Hepatocyte (in vitro differentiated cells): ENCODE measurements at regions not wholly inside any gene's neighbourhood (a gene's known extent, or its start where the extent isn't known, plus 50 kb on each side); places are given as distances from the start of the nearest gene placed in this dataset.

Source experiments
- DNase-seq: peaks from one replicate; pipeline ENCODE4 v3.0.0-alpha.2; 2016; ENCODE audit warnings: low spot score
- H2AFZ ChIP-seq: fragments of 200-600 bp; sonication (generic); 2 replicates; pipeline ENCODE4 v1.6.0; 2016; ENCODE audit warnings: antibody characterized with exemption, mild to moderate bottlenecking
- H3K27ac ChIP-seq: fragments of 200-600 bp; sonication (generic); 2 replicates; pipeline ENCODE4 v1.5.1; 2016; ENCODE audit warnings: mild to moderate bottlenecking
- H3K27me3 ChIP-seq: fragments of 200-600 bp; sonication (generic); 2 replicates; pipeline ENCODE4 v1.6.1; 2016
- H3K36me3 ChIP-seq: fragments of 200-600 bp; sonication (generic); replicated peaks from 2 replicates; pipeline ENCODE4 v1.5.1; 2016; ENCODE audit warnings: low read depth; ENCODE audit not compliant: insufficient read depth
- H3K4me1 ChIP-seq: fragments of 200-600 bp; sonication (generic); 2 replicates; pipeline ENCODE4 v1.5.1; 2016; ENCODE audit warnings: mild to moderate bottlenecking, moderate library complexity; ENCODE audit not compliant: insufficient read depth
- H3K4me2 ChIP-seq: fragments of 200-600 bp; sonication (generic); 2 replicates; pipeline ENCODE4 v1.6.0; 2016
- H3K4me3 ChIP-seq: fragments of 200-600 bp; sonication (generic); 2 replicates; pipeline ENCODE4 v1.5.1; 2016; ENCODE audit warnings: mild to moderate bottlenecking
- H3K79me2 ChIP-seq: fragments of 200-600 bp; sonication (generic); 2 replicates; pipeline ENCODE4 v1.6.0; 2017; ENCODE audit warnings: mild to moderate bottlenecking
- H3K9me2 ChIP-seq: fragments of 200-600 bp; sonication (generic); replicated peaks from 2 replicates; pipeline ENCODE4 v1.6.0; 2017; ENCODE audit warnings: mild to moderate bottlenecking; ENCODE audit not compliant: insufficient read depth
- H3K9me3 ChIP-seq: fragments of 200-600 bp; sonication (generic); 2 replicates; pipeline ENCODE4 v1.5.1; 2016; ENCODE audit warnings: low read depth, mild to moderate bottlenecking
- H4K20me1 ChIP-seq: fragments of 200-600 bp; sonication (generic); 2 replicates; pipeline ENCODE4 v1.6.0; 2016; ENCODE audit warnings: mild to moderate bottlenecking; ENCODE audit not compliant: insufficient read depth, poor library complexity, severe bottlenecking
- EZH2 ChIP-seq: fragments of 200-600 bp; sonication (generic); IDR thresholded peaks from 2 replicates; pipeline ENCODE4 v1.6.1; 2016; ENCODE audit warnings: antibody characterized with exemption, mild to moderate bottlenecking, borderline replicate concordance
- EZH2phosphoT487 ChIP-seq: fragments of 200-600 bp; sonication (generic); IDR thresholded peaks from one replicate; pipeline ENCODE4 v1.6.1; 2018; ENCODE audit warnings: antibody characterized with exemption, mild to moderate bottlenecking, low read depth, moderate library complexity; ENCODE audit not compliant: unreplicated experiment, severe bottlenecking
- WGBS: methylation state at CpG from one replicate; pipeline ENCODE4 v1.1.6; 2016; ENCODE audit warnings: low lambda C conversion rate; ENCODE audit errors: missing lambda C conversion rate; 5-methylcytosine and 5-hydroxymethylcytosine counted together
- TF ChIP-seq, protein P1 (sequence below): fragments of 200-600 bp; sonication (generic); IDR thresholded peaks from 2 replicates; pipeline ENCODE4 v1.5.1; 2016; ENCODE audit warnings: antibody characterized with exemption, mild to moderate bottlenecking; ENCODE audit not compliant: poor library complexity

DNA sequence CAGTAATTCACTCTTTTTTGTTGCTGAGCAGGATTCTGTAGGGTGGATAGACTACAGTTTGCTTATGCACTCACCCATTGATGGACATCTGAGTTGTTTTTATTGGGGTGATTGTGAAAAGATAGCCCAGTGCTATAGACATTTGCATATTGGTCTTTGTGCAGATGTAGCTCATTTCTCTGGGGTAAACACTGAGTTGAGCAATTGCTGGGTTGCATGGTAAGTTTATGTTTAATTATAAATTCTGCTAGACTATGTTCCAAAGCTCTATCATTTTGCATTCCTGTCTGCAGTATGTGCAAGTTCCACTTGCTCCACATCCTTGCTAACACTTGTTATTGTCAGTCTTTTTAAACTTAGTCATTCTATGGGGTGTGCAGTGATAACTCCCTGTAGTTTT is 65.4 kb upstream of the RFLNA start:
- H3K79me2 ChIP-seq = no peaks in the 10 kb centered on the region
- no peak for DNase-seq
- H3K4me3 ChIP-seq = no peak overlapping the region
- H3K27me3 ChIP-seq = no peaks in the 10 kb centered on the region
- no peaks in the 10 kb centered on the region for H3K36me3 ChIP-seq
- H4K20me1 ChIP-seq = no peaks in the 10 kb centered on the region
- TF ChIP-seq EZH2phosphoT487 (no peak), EZH2 (no peak)
- TF ChIP-seq, protein P1, sequence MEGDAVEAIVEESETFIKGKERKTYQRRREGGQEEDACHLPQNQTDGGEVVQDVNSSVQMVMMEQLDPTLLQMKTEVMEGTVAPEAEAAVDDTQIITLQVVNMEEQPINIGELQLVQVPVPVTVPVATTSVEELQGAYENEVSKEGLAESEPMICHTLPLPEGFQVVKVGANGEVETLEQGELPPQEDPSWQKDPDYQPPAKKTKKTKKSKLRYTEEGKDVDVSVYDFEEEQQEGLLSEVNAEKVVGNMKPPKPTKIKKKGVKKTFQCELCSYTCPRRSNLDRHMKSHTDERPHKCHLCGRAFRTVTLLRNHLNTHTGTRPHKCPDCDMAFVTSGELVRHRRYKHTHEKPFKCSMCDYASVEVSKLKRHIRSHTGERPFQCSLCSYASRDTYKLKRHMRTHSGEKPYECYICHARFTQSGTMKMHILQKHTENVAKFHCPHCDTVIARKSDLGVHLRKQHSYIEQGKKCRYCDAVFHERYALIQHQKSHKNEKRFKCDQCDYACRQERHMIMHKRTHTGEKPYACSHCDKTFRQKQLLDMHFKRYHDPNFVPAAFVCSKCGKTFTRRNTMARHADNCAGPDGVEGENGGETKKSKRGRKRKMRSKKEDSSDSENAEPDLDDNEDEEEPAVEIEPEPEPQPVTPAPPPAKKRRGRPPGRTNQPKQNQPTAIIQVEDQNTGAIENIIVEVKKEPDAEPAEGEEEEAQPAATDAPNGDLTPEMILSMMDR = no peak
- no peaks in the 10 kb centered on the region for H3K9me2 ChIP-seq
- no peak overlapping the region for H3K27ac ChIP-seq
- peaks cover 14% of the 10 kb centered on the region for H3K4me1 ChIP-seq
- no peak overlapping the region for H2AFZ ChIP-seq
- no peak overlapping the region for H3K4me2 ChIP-seq
- peaks cover 5% of the 10 kb centered on the region for H3K9me3 ChIP-seq

DNA sequence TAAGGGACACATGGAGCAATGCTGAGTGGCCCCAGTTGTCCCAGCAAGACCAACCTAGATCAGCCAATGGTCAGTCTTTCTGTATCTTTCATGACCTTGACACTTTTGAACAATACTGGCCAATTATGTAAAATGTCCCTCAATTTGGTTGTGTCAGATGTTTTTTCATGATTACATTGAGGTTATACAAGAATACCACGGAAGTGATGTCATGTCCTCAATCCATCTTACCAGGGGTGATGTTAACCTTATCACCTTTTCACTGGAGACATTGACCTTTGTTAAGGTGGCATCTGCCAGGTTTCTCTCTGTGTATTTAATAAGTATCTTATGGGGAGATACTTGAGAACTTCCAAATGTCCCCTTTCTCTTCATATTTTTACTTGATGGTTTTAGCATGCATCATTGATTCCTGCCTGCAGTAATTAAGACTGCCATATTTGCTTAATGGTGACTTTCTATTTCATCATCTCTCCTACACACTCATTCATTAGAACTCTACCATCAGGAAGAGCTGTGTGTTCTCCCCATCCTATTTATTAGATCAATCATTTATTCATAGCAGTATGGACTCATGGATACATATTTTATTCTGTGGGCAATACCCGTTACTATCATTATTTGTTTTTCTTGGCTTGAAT is 64.7 kb upstream of the RFLNA start:
- TF ChIP-seq EZH2phosphoT487 = no peak
- TF ChIP-seq, protein P1 = no peak
- TF ChIP-seq EZH2 = no peak
- H3K9me3 ChIP-seq = peaks cover 5% of the 10 kb centered on the region

GRCh38 chr12:124230789-124231188 is 64.1 kb upstream of the RFLNA start:
- Histone ChIP-seq H3K4me3 (no peak overlapping the region), H4K20me1 (no peaks in the 10 kb centered on the region), H3K27ac (peak overlapping the region; percentile 92), H3K27me3 (no peaks in the 10 kb centered on the region), H3K36me3 (no peaks in the 10 kb centered on the region), H3K4me1 (peaks cover 14% of the 10 kb centered on the region), H3K9me2 (no peaks in the 10 kb centered on the region), H3K79me2 (no peaks in the 10 kb centered on the region), H3K9me3 (peaks cover 5% of the 10 kb centered on the region), H3K4me2 (no peak overlapping the region), H2AFZ (no peak overlapping the region)
- TF ChIP-seq, protein P1 = no peak
- TF ChIP-seq EZH2 = no peak
- TF ChIP-seq EZH2phosphoT487 = no peak
- DNase-seq = no peak
- WGBS = 99% methylated on average over 3 of the region's 3 CpGs

More for the DNA sequence above, 64.7 kb upstream of the RFLNA start:
- WGBS = 98% methylated on average over 2 of the region's 2 CpGs
- H3K4me3 ChIP-seq = no peak overlapping the region
- no peak for DNase-seq
- no peaks in the 10 kb centered on the region for H3K9me2 ChIP-seq
- H3K79me2 ChIP-seq = no peaks in the 10 kb centered on the region
- H3K4me2 ChIP-seq = no peak overlapping the region
- no peak overlapping the region for H2AFZ ChIP-seq
- H3K27me3 ChIP-seq = no peaks in the 10 kb centered on the region
- no peaks in the 10 kb centered on the region for H3K36me3 ChIP-seq
- H3K27ac ChIP-seq = no peak overlapping the region
- H4K20me1 ChIP-seq = no peaks in the 10 kb centered on the region
- H3K4me1 ChIP-seq = peaks cover 14% of the 10 kb centered on the region
